ENCODE measurements at regions not wholly inside any gene's neighbourhood (a gene's known extent, or its start where the extent isn't known, plus 50 kb on each side); places are given as distances from the start of the nearest gene placed in this dataset.

- TF ChIP-seq, protein P1, sequence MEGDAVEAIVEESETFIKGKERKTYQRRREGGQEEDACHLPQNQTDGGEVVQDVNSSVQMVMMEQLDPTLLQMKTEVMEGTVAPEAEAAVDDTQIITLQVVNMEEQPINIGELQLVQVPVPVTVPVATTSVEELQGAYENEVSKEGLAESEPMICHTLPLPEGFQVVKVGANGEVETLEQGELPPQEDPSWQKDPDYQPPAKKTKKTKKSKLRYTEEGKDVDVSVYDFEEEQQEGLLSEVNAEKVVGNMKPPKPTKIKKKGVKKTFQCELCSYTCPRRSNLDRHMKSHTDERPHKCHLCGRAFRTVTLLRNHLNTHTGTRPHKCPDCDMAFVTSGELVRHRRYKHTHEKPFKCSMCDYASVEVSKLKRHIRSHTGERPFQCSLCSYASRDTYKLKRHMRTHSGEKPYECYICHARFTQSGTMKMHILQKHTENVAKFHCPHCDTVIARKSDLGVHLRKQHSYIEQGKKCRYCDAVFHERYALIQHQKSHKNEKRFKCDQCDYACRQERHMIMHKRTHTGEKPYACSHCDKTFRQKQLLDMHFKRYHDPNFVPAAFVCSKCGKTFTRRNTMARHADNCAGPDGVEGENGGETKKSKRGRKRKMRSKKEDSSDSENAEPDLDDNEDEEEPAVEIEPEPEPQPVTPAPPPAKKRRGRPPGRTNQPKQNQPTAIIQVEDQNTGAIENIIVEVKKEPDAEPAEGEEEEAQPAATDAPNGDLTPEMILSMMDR (IDR thresholded peaks at IDR 0.05) = no peak
- TF ChIP-seq POLR2A (IDR thresholded peaks at IDR 0.05; ENCODE audit: low read depth) (no peak), EP300 (IDR thresholded peaks at IDR 0.05) (no peak), POLR2AphosphoS5 (IDR thresholded peaks at IDR 0.05) (no peak)
Measured at GRCh38 chr9:109568568-109569210, 70.6 kb upstream of the PTPN3 start.
